ENCODE measurements at regions not wholly inside any gene's neighbourhood (a gene's known extent, or its start where the extent isn't known, plus 50 kb on each side); places are given as distances from the start of the nearest gene placed in this dataset.

GRCh38 chr7:155231241-155231800, 66.4 kb upstream of the INSIG1 start:
- H3K9me3 ChIP-seq (ENCODE audit: control insufficient read depth, low read depth, low read length): peaks cover 2% of the 10 kb centered on the region
- H3K9ac ChIP-seq (ENCODE audit: control insufficient read depth, extremely low read depth, insufficient read depth, low read length): no peak overlapping the region
- H3K9me1 ChIP-seq (ENCODE audit: control insufficient read depth, extremely low read depth, insufficient read depth, low read length): no peaks in the 10 kb centered on the region
- dilution Hi-C loops (cut with MboI; ENCODE audit: extremely low pct_ligation_motif_present, low sequenced_read_pairs): no loop called here
- H3K79me2 ChIP-seq (ENCODE audit: control insufficient read depth, insufficient read depth, low read length): no peaks in the 10 kb centered on the region
- no peaks in the 10 kb centered on the region for H3K4me1 ChIP-seq (ENCODE audit: control insufficient read depth, extremely low read depth, insufficient read depth, low read length)
- H3K4me3 ChIP-seq (ENCODE audit: control insufficient read depth in 2 of 3, extremely low read depth in 1 of 3, insufficient read depth in 2 of 3, low read depth in 1 of 3, low read length in 3 of 3): no peak overlapping the region
- H4K20me1 ChIP-seq (ENCODE audit: control insufficient read depth, extremely low read depth, insufficient read depth, low read length): no peaks in the 10 kb centered on the region
- TF ChIP-seq EZH2 (IDR thresholded peaks at IDR 0.05; ENCODE audit: low read length): no peak
- no peak for TF ChIP-seq CTCF (optimal IDR thresholded peaks at IDR 0.05 in 1 of 3, IDR thresholded peaks at IDR 0.05 in 1 of 3, conservative IDR thresholded peaks at IDR 0.05 in 1 of 3; ENCODE audit: extremely low read depth in 1 of 3, insufficient read depth in 2 of 3, low read length in 3 of 3)
- no peaks in the 10 kb centered on the region for H3K27me3 ChIP-seq (ENCODE audit: control insufficient read depth, extremely low read depth, insufficient read depth, low read length)
- no peak for FAIRE-seq
- no peak for DNase-seq (ENCODE audit: low read depth, low spot score)
- no peaks in the 10 kb centered on the region for H3K36me3 ChIP-seq (ENCODE audit: control insufficient read depth in 2 of 2, extremely low read depth in 1 of 2, insufficient read depth in 2 of 2, low read length in 2 of 2)
- no peak overlapping the region for H3K27ac ChIP-seq (ENCODE audit: control insufficient read depth, insufficient read depth, low read length)
- H3K4me2 ChIP-seq (ENCODE audit: control insufficient read depth, extremely low read depth, insufficient read depth, low read depth, low read length): no peak overlapping the region
- no peak overlapping the region for H2AFZ ChIP-seq (ENCODE audit: control insufficient read depth, low read length)

GRCh38 chr7:155231941-155232340, 65.7 kb upstream of the INSIG1 start:
- H3K9ac ChIP-seq (ENCODE audit: control insufficient read depth, extremely low read depth, insufficient read depth, low read length): no peak overlapping the region
- H3K4me1 ChIP-seq (ENCODE audit: control insufficient read depth, extremely low read depth, insufficient read depth, low read length): no peaks in the 10 kb centered on the region
- H4K20me1 ChIP-seq (ENCODE audit: control insufficient read depth, extremely low read depth, insufficient read depth, low read length): no peaks in the 10 kb centered on the region
- H2AFZ ChIP-seq (ENCODE audit: control insufficient read depth, low read length): no peak overlapping the region
- H3K27ac ChIP-seq (ENCODE audit: control insufficient read depth, insufficient read depth, low read length): no peak overlapping the region
- no peaks in the 10 kb centered on the region for H3K27me3 ChIP-seq (ENCODE audit: control insufficient read depth, extremely low read depth, insufficient read depth, low read length)
- dilution Hi-C loops (cut with MboI; ENCODE audit: extremely low pct_ligation_motif_present, low sequenced_read_pairs): no loop called here
- no peak for TF ChIP-seq CTCF (optimal IDR thresholded peaks at IDR 0.05 in 1 of 3, IDR thresholded peaks at IDR 0.05 in 1 of 3, conservative IDR thresholded peaks at IDR 0.05 in 1 of 3; ENCODE audit: extremely low read depth in 1 of 3, insufficient read depth in 2 of 3, low read length in 3 of 3)
- no peak for TF ChIP-seq EZH2 (IDR thresholded peaks at IDR 0.05; ENCODE audit: low read length)
- H3K9me3 ChIP-seq (ENCODE audit: control insufficient read depth, low read depth, low read length): peaks cover 2% of the 10 kb centered on the region
- no peaks in the 10 kb centered on the region for H3K9me1 ChIP-seq (ENCODE audit: control insufficient read depth, extremely low read depth, insufficient read depth, low read length)
- no peaks in the 10 kb centered on the region for H3K36me3 ChIP-seq (ENCODE audit: control insufficient read depth in 2 of 2, extremely low read depth in 1 of 2, insufficient read depth in 2 of 2, low read length in 2 of 2)
- no peak overlapping the region for H3K4me3 ChIP-seq (ENCODE audit: control insufficient read depth in 2 of 3, extremely low read depth in 1 of 3, insufficient read depth in 2 of 3, low read depth in 1 of 3, low read length in 3 of 3)
- no peak for FAIRE-seq
- H3K79me2 ChIP-seq (ENCODE audit: control insufficient read depth, insufficient read depth, low read length): no peaks in the 10 kb centered on the region
- no peak overlapping the region for H3K4me2 ChIP-seq (ENCODE audit: control insufficient read depth, extremely low read depth, insufficient read depth, low read depth, low read length)
- DNase-seq (ENCODE audit: low read depth, low spot score): no peak

Data from keratinocyte (primary cell).